IMR-90 (cell line): ENCODE measurements at regions not wholly inside any gene's neighbourhood (a gene's known extent, or its start where the extent isn't known, plus 50 kb on each side); places are given as distances from the start of the nearest gene placed in this dataset.

Experiments
- ATAC-seq: fragments of 200-7000 bp; cut with Tn5 transposase; 2 replicates; pipeline ENCODE4 v1.9.1; 2020; ENCODE audit warnings: low read depth, mild to moderate bottlenecking, moderate library complexity
- BruUV-seq: library from RNA; stranded (reverse); fragments of 400-500 nt; replicated peaks from 2 replicates; lab custom pipeline; 2021; lab: Mats Ljungman, UMichigan
- CTCF ChIA-PET: fragments of 300-600 bp; formaldehyde crosslinking; extraction: SDS; loops from one replicate; lab custom pipeline; 2021; ENCODE audit warnings: antibody characterized with exemption; lab: Yijun Ruan, JAX
- POLR2A ChIA-PET: fragments of 300-600 bp; sonication (Branson Sonifier 250); formaldehyde crosslinking; loops from one replicate; lab custom pipeline; 2022; ENCODE audit warnings: antibody characterized with exemption; ENCODE audit not compliant: unreplicated experiment; lab: Charles Lee
- DNase-seq: peaks from one replicate; pipeline ENCODE4 v3.0.0; 2013
- H2AFZ ChIP-seq: replicated peaks from 2 replicates; pipeline ENCODE3; 2013; ENCODE audit warnings: low read length, mild to moderate bottlenecking; ENCODE audit not compliant: poor library complexity
- H2AK5ac ChIP-seq: 2 replicates; pipeline ENCODE4 v1.6.1; 2013; ENCODE audit warnings: low read depth, low read length, inconsistent platforms
- H2AK9ac ChIP-seq: replicated peaks from 2 replicates; pipeline ENCODE3; 2013; ENCODE audit warnings: mild to moderate bottlenecking, low read depth, low read length, moderate library complexity; ENCODE audit not compliant: poor library complexity
- H2BK120ac ChIP-seq: 2 replicates; pipeline ENCODE4 v1.6.1; 2013; ENCODE audit warnings: low read depth, low read length, inconsistent platforms
- H2BK15ac ChIP-seq: 3 replicates; pipeline ENCODE4 v1.6.1; 2013; ENCODE audit warnings: low read depth, low read length, inconsistent platforms
- H2BK20ac ChIP-seq: 2 replicates; pipeline ENCODE4 v1.6.1; 2013; ENCODE audit warnings: low read depth, mild to moderate bottlenecking, inconsistent platforms, low read length, moderate library complexity
- H2BK5ac ChIP-seq: 2 replicates; pipeline ENCODE4 v1.6.1; 2013; ENCODE audit warnings: mild to moderate bottlenecking, low read depth, low read length, inconsistent platforms; ENCODE audit not compliant: poor library complexity, severe bottlenecking
- H3K14ac ChIP-seq: replicated peaks from 2 replicates; pipeline ENCODE4 v1.6.1; 2013; ENCODE audit warnings: low read depth, low read length, inconsistent platforms
- H3K18ac ChIP-seq: 2 replicates; pipeline ENCODE4 v1.6.1; 2013; ENCODE audit warnings: low read depth, low read length, control low read depth
- H3K23ac ChIP-seq: 2 replicates; pipeline ENCODE4 v1.6.1; 2013; ENCODE audit warnings: low read depth, low read length, inconsistent platforms
- H3K27ac ChIP-seq: 2 replicates; pipeline ENCODE4 v1.5.1; 2013; ENCODE audit warnings: mild to moderate bottlenecking, control low read depth, low read length; ENCODE audit not compliant: insufficient read depth
- H3K27me3 ChIP-seq: 2 replicates; pipeline ENCODE4 v1.6.1; 2013; ENCODE audit warnings: low read length; ENCODE audit not compliant: control insufficient read depth, insufficient read depth
- H3K36me3 ChIP-seq: 2 replicates; pipeline ENCODE4 v1.6.1; 2013; ENCODE audit warnings: low read length, mixed read lengths; ENCODE audit not compliant: control insufficient read depth, insufficient read depth
- H3K4ac ChIP-seq: 2 replicates; pipeline ENCODE4 v1.6.1; 2013; ENCODE audit warnings: low read depth, low read length, inconsistent platforms
- H3K4me1 ChIP-seq: 2 replicates; pipeline ENCODE4 v1.6.1; 2013; ENCODE audit warnings: low read length, mixed read lengths; ENCODE audit not compliant: control insufficient read depth, insufficient read depth
- H3K4me2 ChIP-seq: 2 replicates; pipeline ENCODE4 v1.6.1; 2013; ENCODE audit warnings: low read depth, mild to moderate bottlenecking, control low read depth, low read length, moderate library complexity
- H3K4me3 ChIP-seq: 2 replicates; pipeline ENCODE4 v1.5.1; 2013; ENCODE audit warnings: low read depth, mild to moderate bottlenecking, control low read depth, low read length, moderate library complexity; ENCODE audit not compliant: insufficient read depth
- H3K56ac ChIP-seq: 2 replicates; pipeline ENCODE4 v1.6.1; 2013; ENCODE audit warnings: low read length, inconsistent platforms; ENCODE audit not compliant: insufficient read depth; ENCODE audit errors: extremely low read depth
- H3K79me1 ChIP-seq, 2 experiments: 2 replicates each; pipeline ENCODE4 v1.6.1; 2013; ENCODE audit warnings: low read length in 2 of 2, inconsistent platforms in 1 of 2, low read depth in 1 of 2
- H3K9ac ChIP-seq: 2 replicates; pipeline ENCODE4 v1.6.1; 2013; ENCODE audit warnings: low read depth, low read length, control low read depth
- H3K9me1 ChIP-seq: 2 replicates; pipeline ENCODE4 v1.6.1; 2013; ENCODE audit warnings: low read length, inconsistent platforms; ENCODE audit not compliant: insufficient read depth
- H3K9me3 ChIP-seq: 2 replicates; pipeline ENCODE4 v1.6.1; 2013; ENCODE audit warnings: low read length; ENCODE audit not compliant: control insufficient read depth, insufficient read depth
- H4K20me1 ChIP-seq: 2 replicates; pipeline ENCODE4 v1.6.1; 2013; ENCODE audit warnings: low read length, inconsistent platforms; ENCODE audit not compliant: insufficient read depth
- H4K5ac ChIP-seq: 2 replicates; pipeline ENCODE4 v1.6.1; 2013; ENCODE audit warnings: mild to moderate bottlenecking, low read depth, low read length, control low read depth
- H4K8ac ChIP-seq, 2 experiments: 2 replicates each; pipeline ENCODE4 v1.6.1; 2013; ENCODE audit warnings: low read depth in 2 of 2, low read length in 2 of 2, control low read depth in 1 of 2, inconsistent platforms in 1 of 2
- H4K91ac ChIP-seq: 2 replicates; pipeline ENCODE4 v1.6.1; 2013; ENCODE audit warnings: low read depth, low read length, inconsistent platforms; ENCODE audit not compliant: insufficient read depth
- BHLHE40 ChIP-seq: fragments of 150-350 bp; IDR thresholded peaks from 2 replicates; pipeline ENCODE4 v1.6.1; 2016; ENCODE audit warnings: mild to moderate bottlenecking, low read depth, low read length
- CHD1 ChIP-seq: IDR thresholded peaks from 2 replicates; pipeline ENCODE4 v1.6.1; 2012; ENCODE audit warnings: low read depth, low read length, improper control_type of control experiment
- FOS ChIP-seq: fragments of 150-350 bp; IDR thresholded peaks from 2 replicates; pipeline ENCODE4 v1.6.1; 2016; ENCODE audit warnings: low read depth, low read length
- MAFK ChIP-seq: IDR thresholded peaks from 2 replicates; pipeline ENCODE4 v1.6.1; 2012; ENCODE audit warnings: low read depth, low read length, improper control_type of control experiment
- MAZ ChIP-seq: IDR thresholded peaks from 2 replicates; pipeline ENCODE4 v1.6.1; 2012; ENCODE audit warnings: low read depth, mild to moderate bottlenecking, low read length, improper control_type of control experiment, moderate library complexity, borderline replicate concordance
- MXI1 ChIP-seq: IDR thresholded peaks from 2 replicates; pipeline ENCODE4 v1.6.1; 2012; ENCODE audit warnings: low read depth, mild to moderate bottlenecking, low read length, moderate library complexity, borderline replicate concordance
- NFE2L2 ChIP-seq: fragments of 150-350 bp; IDR thresholded peaks from 2 replicates; pipeline ENCODE4 v1.6.1; 2016; ENCODE audit warnings: low read depth, mild to moderate bottlenecking, low read length
- POLR2A ChIP-seq: IDR thresholded peaks from 2 replicates; pipeline ENCODE4 v1.6.1; 2012; ENCODE audit warnings: mild to moderate bottlenecking, low read depth, low read length
- RAD21 ChIP-seq: IDR thresholded peaks from 2 replicates; pipeline ENCODE4 v1.6.1; 2012; ENCODE audit warnings: low read length, improper control_type of control experiment
- RCOR1 ChIP-seq: IDR thresholded peaks from 2 replicates; pipeline ENCODE4 v1.6.1; 2012; ENCODE audit warnings: mild to moderate bottlenecking, low read length, improper control_type of control experiment; ENCODE audit not compliant: insufficient replicate concordance
- RFX5 ChIP-seq: IDR thresholded peaks from 2 replicates; pipeline ENCODE4 v1.8.0; 2012; ENCODE audit warnings: low read depth, mild to moderate bottlenecking, low read length, moderate library complexity
- SMC3 ChIP-seq: fragments of 150-350 bp; IDR thresholded peaks from 2 replicates; pipeline ENCODE4 v1.6.1; 2016; ENCODE audit warnings: low read depth, mild to moderate bottlenecking, antibody characterized with exemption, low read length, moderate library complexity
- WGBS, 2 experiments: methylation state at CpG; one replicate each; pipeline versions ENCODE4 v1.1.5 to v1.1.7; 2013; ENCODE audit warnings: missing lambda C conversion rate in 2 of 2; ENCODE audit not compliant: insufficient read length in 1 of 2; ENCODE audit errors: extremely low coverage in 2 of 2; 5-methylcytosine and 5-hydroxymethylcytosine counted together
- dilution Hi-C: fragments of 300-500 bp; cut with HindIII; formaldehyde crosslinking; loops from one replicate; pipeline ENCODE4 v1.14.3; 2018; ENCODE audit warnings: low sequenced_read_pairs; ENCODE audit not compliant: unreplicated experiment
- in situ Hi-C: fragments of 300-500 bp; cut with MboI; formaldehyde crosslinking; loops from 3 replicates; pipeline ENCODE4 v1.14.3; 2019; ENCODE audit warnings: low sequenced_read_pairs, inconsistent platforms, mixed read lengths
- intact Hi-C: fragments of 100-400 bp; cut with micrococcal nuclease; formaldehyde crosslinking; loops from 2 replicates; pipeline ENCODE4 v1.10.0; 2022
- TF ChIP-seq, protein P1 (sequence below): fragments of 150-350 bp; IDR thresholded peaks from 2 replicates; pipeline ENCODE4 v1.6.1; 2016; ENCODE audit warnings: low read depth, mild to moderate bottlenecking, low read length, moderate library complexity, borderline replicate concordance
- TF ChIP-seq, protein P2 (sequence below): fragments of 150-350 bp; IDR thresholded peaks from 2 replicates; pipeline ENCODE4 v1.6.1; 2017; ENCODE audit warnings: mild to moderate bottlenecking, antibody characterized with exemption, low read length, low read depth
- TF ChIP-seq, protein P3 (sequence below): conservative IDR thresholded peaks from 2 replicates; pipeline ENCODE4 v1.5.1; 2012; ENCODE audit warnings: mild to moderate bottlenecking, low read depth, low read length, improper control_type of control experiment

DNA sequence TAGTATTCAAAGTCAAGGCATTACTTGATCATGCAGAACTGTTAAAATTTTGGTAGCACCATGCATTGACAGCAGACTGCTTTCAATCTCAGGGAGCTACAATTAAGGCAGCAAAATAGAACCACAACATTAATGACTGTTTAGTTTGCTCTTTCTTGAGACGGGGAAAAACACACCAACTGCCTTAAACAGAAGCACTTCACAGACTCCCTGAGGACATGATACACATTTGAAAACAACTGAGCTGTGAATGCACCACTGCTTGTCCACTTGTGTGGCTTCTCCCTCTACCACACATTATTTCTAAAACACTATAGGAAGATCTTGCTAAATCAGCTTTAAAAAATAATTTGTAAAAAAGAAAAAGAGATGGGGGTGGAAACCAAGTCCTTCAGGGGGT, 79.6 kb upstream of the MAST4 start:
- Histone ChIP-seq H2BK5ac (no peak overlapping the region), H2BK20ac (no peak overlapping the region), H3K79me1 (no peaks in the 10 kb centered on the region), H2AFZ (no peak overlapping the region), H3K18ac (no peak overlapping the region), H4K20me1 (no peaks in the 10 kb centered on the region), H2AK9ac (no peak overlapping the region), H2AK5ac (no peak overlapping the region), H3K4me1 (no peaks in the 10 kb centered on the region), H3K9ac (no peak overlapping the region), H3K9me3 (no peaks in the 10 kb centered on the region), H3K4me3 (no peak overlapping the region), H4K91ac (no peak overlapping the region), H4K5ac (no peak overlapping the region), H4K8ac (no peak overlapping the region), H3K4ac (no peak overlapping the region), H3K14ac (no peak overlapping the region), H3K9me1 (no peaks in the 10 kb centered on the region), H3K4me2 (no peak overlapping the region), H3K27me3 (no peaks in the 10 kb centered on the region), H3K23ac (no peak overlapping the region), H2BK15ac (no peak overlapping the region), H3K56ac (no peak overlapping the region), H3K27ac (no peak overlapping the region), H3K36me3 (no peaks in the 10 kb centered on the region), H2BK120ac (no peak overlapping the region)
- TF ChIP-seq, protein P1, sequence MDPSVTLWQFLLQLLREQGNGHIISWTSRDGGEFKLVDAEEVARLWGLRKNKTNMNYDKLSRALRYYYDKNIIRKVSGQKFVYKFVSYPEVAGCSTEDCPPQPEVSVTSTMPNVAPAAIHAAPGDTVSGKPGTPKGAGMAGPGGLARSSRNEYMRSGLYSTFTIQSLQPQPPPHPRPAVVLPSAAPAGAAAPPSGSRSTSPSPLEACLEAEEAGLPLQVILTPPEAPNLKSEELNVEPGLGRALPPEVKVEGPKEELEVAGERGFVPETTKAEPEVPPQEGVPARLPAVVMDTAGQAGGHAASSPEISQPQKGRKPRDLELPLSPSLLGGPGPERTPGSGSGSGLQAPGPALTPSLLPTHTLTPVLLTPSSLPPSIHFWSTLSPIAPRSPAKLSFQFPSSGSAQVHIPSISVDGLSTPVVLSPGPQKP, result no peak
- TF ChIP-seq CHD1 (no peak), SMC3 (no peak), NFE2L2 (no peak), RAD21 (no peak), FOS (no peak), MAZ (no peak), RCOR1 (no peak), MAFK (no peak), RFX5 (no peak), MXI1 (no peak), BHLHE40 (no peak), POLR2A (no peak)
- TF ChIP-seq, protein P2, sequence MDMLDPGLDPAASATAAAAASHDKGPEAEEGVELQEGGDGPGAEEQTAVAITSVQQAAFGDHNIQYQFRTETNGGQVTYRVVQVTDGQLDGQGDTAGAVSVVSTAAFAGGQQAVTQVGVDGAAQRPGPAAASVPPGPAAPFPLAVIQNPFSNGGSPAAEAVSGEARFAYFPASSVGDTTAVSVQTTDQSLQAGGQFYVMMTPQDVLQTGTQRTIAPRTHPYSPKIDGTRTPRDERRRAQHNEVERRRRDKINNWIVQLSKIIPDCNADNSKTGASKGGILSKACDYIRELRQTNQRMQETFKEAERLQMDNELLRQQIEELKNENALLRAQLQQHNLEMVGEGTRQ, result no peak
- TF ChIP-seq, protein P3, sequence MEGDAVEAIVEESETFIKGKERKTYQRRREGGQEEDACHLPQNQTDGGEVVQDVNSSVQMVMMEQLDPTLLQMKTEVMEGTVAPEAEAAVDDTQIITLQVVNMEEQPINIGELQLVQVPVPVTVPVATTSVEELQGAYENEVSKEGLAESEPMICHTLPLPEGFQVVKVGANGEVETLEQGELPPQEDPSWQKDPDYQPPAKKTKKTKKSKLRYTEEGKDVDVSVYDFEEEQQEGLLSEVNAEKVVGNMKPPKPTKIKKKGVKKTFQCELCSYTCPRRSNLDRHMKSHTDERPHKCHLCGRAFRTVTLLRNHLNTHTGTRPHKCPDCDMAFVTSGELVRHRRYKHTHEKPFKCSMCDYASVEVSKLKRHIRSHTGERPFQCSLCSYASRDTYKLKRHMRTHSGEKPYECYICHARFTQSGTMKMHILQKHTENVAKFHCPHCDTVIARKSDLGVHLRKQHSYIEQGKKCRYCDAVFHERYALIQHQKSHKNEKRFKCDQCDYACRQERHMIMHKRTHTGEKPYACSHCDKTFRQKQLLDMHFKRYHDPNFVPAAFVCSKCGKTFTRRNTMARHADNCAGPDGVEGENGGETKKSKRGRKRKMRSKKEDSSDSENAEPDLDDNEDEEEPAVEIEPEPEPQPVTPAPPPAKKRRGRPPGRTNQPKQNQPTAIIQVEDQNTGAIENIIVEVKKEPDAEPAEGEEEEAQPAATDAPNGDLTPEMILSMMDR, result no peak
- in situ Hi-C loops, result no loop called here
- dilution Hi-C loops, result no loop called here
- ChIA-PET CTCF (interaction anchor here (0.6 kb wide), 1 partner anchor 15 kb away, joined by 3 read pairs; no protein-coding TSS in a partner anchor), POLR2A (no interaction called here)
- ATAC-seq (no peak), DNase-seq (no peak)
- WGBS, 2 experiments, result 67% methylated on average over 1 of the region's 1 CpG; no CpG with 5 or more reads in 1 of the 2 experiments
- no TSS peak for BruUV-seq
- intact Hi-C loops, result no loop called here
